ENCODE measurements at regions not wholly inside any gene's neighbourhood (a gene's known extent, or its start where the extent isn't known, plus 50 kb on each side); places are given as distances from the start of the nearest gene placed in this dataset.
"Not testable (repeated sequence)": the region's sequence is repeated elsewhere in the genome, so short reads cannot be mapped to it uniquely, and the experiment has no call there.

DNA sequence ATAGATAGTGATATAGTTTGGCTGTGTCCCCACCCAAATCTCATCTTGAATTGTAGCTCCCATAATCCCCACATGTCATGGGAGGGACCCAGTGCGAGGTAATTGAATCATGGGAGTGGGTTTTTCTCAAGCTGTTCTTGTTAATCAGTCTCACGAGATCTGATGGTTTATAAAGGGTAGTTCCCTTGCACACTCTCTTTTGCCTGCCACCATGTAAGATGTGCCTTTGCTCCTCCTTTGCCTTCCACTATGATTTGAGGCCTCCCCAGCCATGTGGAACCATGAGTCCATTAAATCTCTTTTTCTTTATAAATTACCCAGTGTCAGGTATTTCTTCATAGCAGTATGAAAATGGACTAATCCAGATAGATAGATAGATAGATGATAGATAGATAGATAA lies 73.8 kb upstream of the NFASC start:
- H3K27ac Mint-ChIP-seq, H3K9me3 Mint-ChIP-seq: not testable (repeated sequence)

DNA sequence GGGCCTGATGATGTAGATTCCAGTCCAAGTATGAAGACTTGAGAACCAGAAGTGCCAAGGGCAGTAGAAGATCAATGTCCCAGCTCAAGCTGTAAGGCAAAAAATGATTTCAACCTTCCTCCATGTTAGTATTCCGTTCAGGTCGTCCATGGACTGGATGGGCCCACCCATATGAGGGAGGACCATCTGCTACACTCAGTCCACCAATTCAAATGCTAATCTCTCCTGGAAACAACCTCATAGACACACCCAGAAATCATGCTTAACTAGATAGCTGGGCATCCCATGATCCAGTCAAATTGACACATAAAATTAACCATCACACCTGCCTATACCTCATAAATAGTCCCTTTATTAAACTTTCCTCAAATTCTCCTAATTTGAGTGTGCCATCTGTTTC lies 73.3 kb upstream of the NFASC start:
- no peaks in the 10 kb centered on the region for H3K36me3 Mint-ChIP-seq (ENCODE audit: low read depth)
- H3K4me1 Mint-ChIP-seq = peaks cover 1% of the 10 kb centered on the region
- no peak overlapping the region for H3K27ac Mint-ChIP-seq
- no peak overlapping the region for H3K4me3 Mint-ChIP-seq
- H3K27me3 Mint-ChIP-seq = no peaks in the 10 kb centered on the region
- no peak for ATAC-seq
- H3K9me3 Mint-ChIP-seq = no peaks in the 10 kb centered on the region
- no peak for DNase-seq

More for the DNA sequence above, 73.8 kb upstream of the NFASC start:
- not testable (repeated sequence) for ATAC-seq; H3K36me3 Mint-ChIP-seq (ENCODE audit: low read depth); H3K27me3 Mint-ChIP-seq; H3K4me3 Mint-ChIP-seq; H3K4me1 Mint-ChIP-seq; DNase-seq

DNA sequence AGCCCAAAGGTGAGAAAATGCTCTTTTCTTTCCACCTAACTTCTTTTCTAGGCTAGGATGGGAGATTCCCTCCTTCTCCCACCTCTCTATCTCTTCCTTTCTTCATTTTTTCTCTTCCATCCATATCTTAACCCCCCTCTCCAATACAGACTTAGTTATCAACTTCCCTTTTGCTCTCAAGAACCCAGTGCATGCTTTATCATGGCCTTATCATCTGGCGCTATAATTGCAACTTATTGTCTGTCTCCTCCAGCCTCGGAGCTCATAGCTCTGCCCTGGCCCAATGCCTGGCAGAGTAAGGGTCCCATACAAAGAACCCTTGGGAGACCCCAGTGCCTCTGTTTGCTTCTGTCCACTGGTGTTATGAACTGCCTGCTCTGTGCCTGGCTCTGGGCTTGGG lies 71.0 kb upstream of the NFASC start:
- ATAC-seq = no peak
- no peaks in the 10 kb centered on the region for H3K36me3 Mint-ChIP-seq (ENCODE audit: low read depth)
- H3K9me3 Mint-ChIP-seq = no peaks in the 10 kb centered on the region
- no peaks in the 10 kb centered on the region for H3K27me3 Mint-ChIP-seq
- peaks cover 2% of the 10 kb centered on the region for H3K4me1 Mint-ChIP-seq
- DNase-seq = no peak
- no peak overlapping the region for H3K27ac Mint-ChIP-seq
- no peak overlapping the region for H3K4me3 Mint-ChIP-seq

DNA sequence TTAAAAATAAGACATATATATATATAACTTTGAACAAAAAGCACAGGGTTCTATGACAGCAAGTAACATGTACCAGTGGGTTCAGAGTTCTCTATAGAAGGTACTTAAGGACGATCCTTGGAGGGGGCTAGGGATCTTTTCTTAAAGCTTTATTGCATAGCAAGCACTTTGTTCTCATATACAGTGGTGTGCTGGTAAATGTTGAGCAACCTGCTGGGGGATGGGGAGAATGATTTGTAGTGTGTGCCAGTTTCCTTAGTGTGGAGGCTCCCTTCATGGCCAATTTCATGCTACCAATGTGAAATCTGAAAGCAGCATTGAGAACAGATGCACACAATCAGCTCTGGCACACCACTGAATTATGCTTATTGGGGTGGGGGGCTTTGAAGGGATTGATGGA lies 69.5 kb upstream of the NFASC start:
- Mint-ChIP-seq H3K4me1 (peaks cover 2% of the 10 kb centered on the region), H3K4me3 (no peak overlapping the region), H3K9me3 (no peaks in the 10 kb centered on the region), H3K27me3 (no peaks in the 10 kb centered on the region), H3K36me3 (ENCODE audit: low read depth) (no peaks in the 10 kb centered on the region), H3K27ac (no peak overlapping the region)
- ATAC-seq = no peak
- no peak for DNase-seq

DNA sequence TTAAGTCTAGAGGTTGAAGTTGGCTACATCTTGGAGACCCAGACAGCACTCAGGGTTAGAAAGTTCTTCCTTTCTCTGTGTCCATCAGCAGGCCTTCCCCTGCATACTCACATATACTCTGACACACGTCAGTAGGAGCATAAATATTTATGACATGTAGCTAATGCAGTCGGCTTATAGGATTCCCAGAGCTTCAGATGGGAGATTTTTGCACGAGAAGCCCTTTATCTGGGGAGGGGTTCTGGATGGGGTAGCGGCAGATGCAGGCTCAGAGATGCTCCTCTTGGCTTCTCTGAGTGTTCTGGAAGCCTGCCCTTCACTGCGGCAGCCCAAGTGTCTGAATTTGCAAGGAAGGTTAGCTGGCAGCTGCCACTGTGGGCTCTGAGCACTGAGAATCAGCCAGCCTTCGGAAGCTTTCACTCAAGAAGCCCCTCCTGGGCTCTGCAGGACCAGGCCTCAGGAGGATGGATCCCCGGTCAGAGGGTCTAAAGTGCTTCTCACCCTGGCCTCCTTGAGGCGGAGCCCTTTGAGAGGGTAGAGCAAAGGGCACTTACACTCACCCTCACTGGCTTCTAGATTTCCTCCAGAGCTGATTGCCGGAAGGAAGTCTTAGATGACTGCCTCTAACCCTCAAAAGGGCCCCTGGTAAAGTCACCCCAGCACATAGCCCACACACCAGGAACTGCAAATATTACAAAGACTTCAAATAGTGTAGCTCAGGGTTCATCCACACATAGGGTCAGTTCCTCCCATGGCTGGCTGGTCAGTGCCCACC lies 68.1 kb upstream of the NFASC start:
- Mint-ChIP-seq H3K4me3 (no peak overlapping the region), H3K36me3 (ENCODE audit: low read depth) (no peaks in the 10 kb centered on the region), H3K27me3 (no peaks in the 10 kb centered on the region), H3K27ac (no peak overlapping the region), H3K9me3 (no peaks in the 10 kb centered on the region), H3K4me1 (peaks cover 7% of the 10 kb centered on the region)
- ATAC-seq = no peak
- DNase-seq = no peak

DNA sequence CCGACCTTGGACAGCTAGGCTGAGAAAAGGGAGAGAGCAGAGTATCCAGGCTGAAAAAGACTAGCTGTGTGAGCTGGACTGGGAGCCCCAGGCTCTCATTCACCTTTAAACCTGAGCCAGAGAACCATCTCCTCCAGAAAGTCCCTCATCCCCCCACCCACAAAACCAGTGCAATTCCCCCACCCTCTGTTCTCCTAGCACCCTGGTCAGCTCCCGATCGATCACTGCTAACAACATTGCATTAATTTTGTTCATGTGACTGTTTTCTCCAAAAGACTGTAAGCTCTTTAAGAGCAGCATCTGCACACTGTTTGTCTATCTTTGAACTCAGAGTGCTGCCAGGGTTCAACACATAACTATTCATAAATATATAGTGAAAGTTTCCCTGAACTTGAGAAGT lies 67.1 kb upstream of the NFASC start:
- Mint-ChIP-seq H3K9me3 (no peaks in the 10 kb centered on the region), H3K36me3 (ENCODE audit: low read depth) (no peaks in the 10 kb centered on the region), H3K4me1 (peaks cover 7% of the 10 kb centered on the region), H3K27me3 (no peaks in the 10 kb centered on the region), H3K27ac (no peak overlapping the region), H3K4me3 (no peak overlapping the region)
- no peak for ATAC-seq
- DNase-seq = no peak

DNA sequence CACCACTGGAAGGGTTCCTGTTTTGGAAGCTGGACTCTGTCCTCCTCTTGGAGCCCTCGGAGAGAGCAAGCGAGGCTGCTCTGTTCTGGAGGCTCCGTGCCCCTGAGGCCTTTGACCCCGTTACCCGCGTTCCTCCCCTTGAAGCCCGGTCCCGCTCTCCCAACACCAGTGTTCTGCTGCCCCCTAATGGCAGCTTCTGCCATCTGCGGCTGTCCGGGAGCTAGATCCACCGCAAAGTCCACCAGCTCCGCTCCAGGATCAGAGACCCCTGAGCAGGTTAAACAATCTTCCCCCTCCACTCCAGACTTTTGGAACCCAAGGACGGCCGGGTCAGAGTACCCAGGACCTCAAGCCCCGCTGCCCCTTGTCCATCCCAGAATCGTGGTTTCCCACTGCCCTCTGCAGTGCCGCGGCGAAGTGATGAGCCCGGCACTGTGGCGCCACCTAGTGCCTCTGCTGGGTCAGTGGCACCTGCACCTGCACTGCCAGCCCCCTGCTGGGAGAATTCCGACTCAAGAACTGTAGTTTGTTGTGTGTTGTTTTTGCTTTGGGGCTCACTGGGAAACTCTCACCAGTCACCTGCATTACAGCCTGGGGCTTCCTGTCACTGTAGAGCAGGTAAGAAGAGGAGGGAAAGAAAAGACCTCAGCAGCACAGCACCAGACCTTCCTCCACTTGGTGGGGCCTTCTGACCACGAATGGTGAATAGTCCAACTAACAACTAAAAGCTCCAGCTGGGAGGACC lies 63.5 kb upstream of the NFASC start:
- ATAC-seq (peak; percentile 93), DNase-seq (peak; percentile 87)
- H3K27ac Mint-ChIP-seq = peak overlapping the region; percentile 36
- no peaks in the 10 kb centered on the region for H3K27me3 Mint-ChIP-seq
- H3K4me3 Mint-ChIP-seq = peak overlapping the region; percentile 79
- no peaks in the 10 kb centered on the region for H3K36me3 Mint-ChIP-seq (ENCODE audit: low read depth)
- no peaks in the 10 kb centered on the region for H3K9me3 Mint-ChIP-seq
- H3K4me1 Mint-ChIP-seq = peaks cover 7% of the 10 kb centered on the region

DNA sequence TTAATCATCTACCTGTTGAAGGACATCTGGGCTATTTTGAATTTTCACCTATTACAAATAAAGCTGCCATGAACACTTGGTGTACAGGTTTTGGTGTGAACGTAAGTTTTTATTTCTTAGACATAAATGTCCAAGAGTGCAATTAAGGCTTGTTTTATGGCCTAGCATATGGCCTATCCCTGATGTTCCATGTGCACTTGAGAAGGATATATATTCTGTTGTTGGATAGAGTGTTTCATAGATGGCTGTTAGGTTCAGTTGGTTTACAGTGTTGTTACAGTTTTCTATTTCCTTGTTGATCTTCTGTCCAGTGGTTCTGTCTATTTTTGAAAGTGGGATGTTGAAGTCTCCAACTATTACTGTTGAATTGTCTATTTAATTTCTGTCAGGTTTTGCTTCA lies 61.2 kb upstream of the NFASC start:
- DNase-seq (no peak), ATAC-seq (no peak)
- Mint-ChIP-seq H3K4me3 (no peak overlapping the region), H3K4me1 (peaks cover 5% of the 10 kb centered on the region), H3K27ac (no peak overlapping the region), H3K36me3 (ENCODE audit: low read depth) (no peaks in the 10 kb centered on the region), H3K27me3 (no peaks in the 10 kb centered on the region), H3K9me3 (no peaks in the 10 kb centered on the region)

DNA sequence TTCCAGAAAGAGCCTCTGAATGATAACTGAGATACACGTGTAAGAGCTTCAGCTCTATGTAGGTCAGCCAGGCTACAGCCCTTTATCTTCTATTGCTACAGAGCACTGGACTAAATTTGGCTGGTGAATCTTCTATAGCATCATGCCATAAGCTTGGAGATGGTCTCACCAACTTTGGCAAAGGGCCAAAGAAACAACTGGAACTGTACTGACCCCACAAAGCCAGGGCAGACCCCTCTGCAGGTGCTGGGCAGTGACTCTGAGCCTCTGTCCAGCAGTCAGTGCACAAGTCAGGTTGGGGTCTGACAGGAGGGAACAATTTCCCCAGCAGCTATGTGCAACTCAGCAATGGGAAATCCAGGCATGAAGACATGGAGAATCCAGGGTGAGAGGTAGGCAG lies 57.8 kb upstream of the NFASC start:
- H3K27ac Mint-ChIP-seq = no peak overlapping the region
- peaks cover 12% of the 10 kb centered on the region for H3K27me3 Mint-ChIP-seq
- no peaks in the 10 kb centered on the region for H3K36me3 Mint-ChIP-seq (ENCODE audit: low read depth)
- ATAC-seq (no peak), DNase-seq (no peak)
- no peak overlapping the region for H3K4me3 Mint-ChIP-seq
- H3K4me1 Mint-ChIP-seq = no peaks in the 10 kb centered on the region
- H3K9me3 Mint-ChIP-seq = no peaks in the 10 kb centered on the region

DNA sequence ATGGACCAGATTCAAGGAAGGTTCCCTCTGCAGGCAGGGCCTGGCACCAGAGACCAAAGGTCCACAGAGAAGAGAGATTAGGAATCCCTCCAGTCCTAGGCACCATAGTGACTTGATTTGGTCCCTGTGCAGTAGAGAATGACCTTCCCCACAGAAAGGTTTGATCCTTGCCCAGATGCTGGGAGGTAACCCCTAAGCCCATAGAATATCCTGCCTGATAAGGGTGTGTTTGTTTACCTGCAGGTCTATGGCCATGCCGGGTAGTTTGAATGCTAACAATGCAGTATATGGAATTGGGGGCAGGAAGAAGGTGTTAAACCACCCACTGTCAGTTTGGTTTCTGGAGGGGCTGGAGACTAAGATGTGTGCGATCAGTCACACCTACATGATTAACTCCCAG lies 57.1 kb upstream of the NFASC start:
- no peak overlapping the region for H3K4me3 Mint-ChIP-seq
- no peaks in the 10 kb centered on the region for H3K9me3 Mint-ChIP-seq
- H3K36me3 Mint-ChIP-seq (ENCODE audit: low read depth) = no peaks in the 10 kb centered on the region
- no peaks in the 10 kb centered on the region for H3K4me1 Mint-ChIP-seq
- peaks cover 14% of the 10 kb centered on the region for H3K27me3 Mint-ChIP-seq
- H3K27ac Mint-ChIP-seq = no peak overlapping the region
- ATAC-seq = no peak
- DNase-seq = no peak

DNA sequence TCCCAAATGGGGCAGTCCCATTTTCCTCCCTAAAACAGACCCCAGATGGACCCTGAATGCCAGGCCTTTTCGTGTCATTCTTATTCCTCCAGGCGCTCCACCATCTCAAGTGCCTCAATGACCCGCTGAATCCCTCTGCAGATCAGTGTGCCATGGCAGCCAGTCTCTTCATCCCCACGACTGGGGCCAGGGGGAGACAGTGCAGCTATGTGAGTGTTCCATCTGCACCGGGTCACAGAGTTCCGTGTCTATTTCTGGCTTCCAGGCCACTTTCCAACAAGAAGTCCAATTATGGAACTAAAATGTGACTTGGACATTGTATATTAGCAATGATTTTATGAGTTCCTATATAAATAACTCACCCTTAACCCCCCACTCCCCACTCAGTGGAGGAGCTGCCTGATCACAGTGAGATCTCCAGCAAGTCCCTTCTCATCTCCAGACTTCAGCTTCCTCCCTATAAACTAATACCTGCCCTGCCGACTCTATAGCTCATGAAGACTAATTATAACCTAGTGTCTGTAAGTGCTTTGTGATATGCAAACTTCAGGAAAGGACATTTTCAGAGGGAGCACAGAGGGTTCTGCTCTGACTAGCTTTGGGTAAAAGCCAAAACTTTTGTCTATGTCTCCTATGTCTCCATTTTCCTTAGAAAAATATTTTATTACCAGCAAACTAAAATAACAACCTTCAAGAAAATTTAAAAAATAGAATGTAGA lies 56.3 kb upstream of the NFASC start:
- Mint-ChIP-seq H3K36me3 (ENCODE audit: low read depth) (no peaks in the 10 kb centered on the region), H3K27ac (no peak overlapping the region), H3K27me3 (peaks cover 14% of the 10 kb centered on the region), H3K9me3 (no peaks in the 10 kb centered on the region), H3K4me3 (no peak overlapping the region), H3K4me1 (no peaks in the 10 kb centered on the region)
- ATAC-seq (no peak), DNase-seq (no peak)

DNA sequence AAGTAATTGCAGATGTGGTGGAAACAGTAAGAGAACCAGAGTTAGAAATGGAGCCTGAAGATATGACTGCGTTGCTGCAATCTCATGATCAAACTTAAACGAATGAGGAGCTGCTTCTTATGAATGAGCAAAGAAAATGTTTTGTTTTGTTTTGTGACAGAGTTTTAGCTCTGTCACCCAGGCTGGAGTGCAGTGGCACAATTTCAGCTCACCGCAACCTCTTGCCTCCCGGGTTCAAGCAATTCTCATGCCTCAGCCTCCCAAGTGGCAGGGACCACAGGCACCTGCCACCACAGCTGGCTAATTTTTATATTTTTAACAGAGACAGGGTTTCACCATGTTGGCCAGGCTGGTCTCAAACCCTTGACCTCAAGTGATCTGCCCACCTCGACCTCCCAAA lies 53.3 kb upstream of the NFASC start:
- ATAC-seq = no peak
- no peak overlapping the region for H3K4me3 Mint-ChIP-seq
- no peaks in the 10 kb centered on the region for H3K36me3 Mint-ChIP-seq (ENCODE audit: low read depth)
- H3K27ac Mint-ChIP-seq = no peak overlapping the region
- no peaks in the 10 kb centered on the region for H3K9me3 Mint-ChIP-seq
- peaks cover 16% of the 10 kb centered on the region for H3K27me3 Mint-ChIP-seq
- no peaks in the 10 kb centered on the region for H3K4me1 Mint-ChIP-seq
- no peak for DNase-seq

DNA sequence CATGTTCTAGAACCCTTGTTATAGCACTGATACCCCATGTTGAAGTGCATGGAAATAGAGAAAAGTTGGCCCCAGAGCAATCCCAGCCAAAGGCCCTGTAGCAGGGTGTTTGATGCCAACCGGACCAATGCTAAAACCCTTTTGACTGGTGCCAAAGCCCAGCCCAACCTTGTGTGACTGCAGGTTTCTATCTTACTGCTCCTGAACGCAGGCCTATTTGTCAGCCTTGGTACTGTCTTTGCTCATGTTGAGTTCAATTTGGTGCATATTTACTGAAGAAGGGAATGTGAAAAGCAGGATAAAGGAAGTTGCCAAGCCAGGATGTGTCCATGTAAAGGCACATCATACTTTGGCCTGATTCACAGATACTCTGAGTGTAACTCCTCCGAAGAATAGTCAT lies 51.7 kb upstream of the NFASC start:
- Mint-ChIP-seq H3K27ac (no peak overlapping the region), H3K4me3 (no peak overlapping the region), H3K9me3 (no peaks in the 10 kb centered on the region), H3K4me1 (no peaks in the 10 kb centered on the region), H3K27me3 (peaks cover 16% of the 10 kb centered on the region), H3K36me3 (ENCODE audit: low read depth) (no peaks in the 10 kb centered on the region)
- ATAC-seq (no peak), DNase-seq (no peak)

DNA sequence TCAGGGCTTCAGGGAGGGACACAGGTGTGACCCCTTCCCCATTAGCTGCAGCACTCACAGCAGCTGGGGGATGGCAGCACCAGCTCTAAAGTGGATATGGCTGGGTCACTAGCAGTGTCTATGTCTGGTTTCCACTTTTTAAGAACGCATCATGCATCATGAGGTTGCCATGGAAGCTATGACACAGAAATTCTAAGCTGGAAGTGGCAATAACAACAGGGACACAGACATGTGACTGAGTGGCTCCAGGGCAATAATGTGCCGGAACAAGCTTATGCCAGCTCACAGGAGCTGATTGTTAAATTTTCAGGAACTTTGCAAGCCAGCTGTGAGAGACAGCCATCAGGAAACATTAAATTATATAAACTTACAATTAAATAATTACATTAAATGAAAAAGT lies 51.2 kb upstream of the NFASC start:
- no peak overlapping the region for H3K27ac Mint-ChIP-seq
- ATAC-seq = no peak
- no peak for DNase-seq
- no peaks in the 10 kb centered on the region for H3K9me3 Mint-ChIP-seq
- H3K27me3 Mint-ChIP-seq = peaks cover 16% of the 10 kb centered on the region
- no peak overlapping the region for H3K4me3 Mint-ChIP-seq
- no peaks in the 10 kb centered on the region for H3K4me1 Mint-ChIP-seq
- no peaks in the 10 kb centered on the region for H3K36me3 Mint-ChIP-seq (ENCODE audit: low read depth)
